GM13976 (cell line): ENCODE measurements at regions not wholly inside any gene's neighbourhood (a gene's known extent, or its start where the extent isn't known, plus 50 kb on each side); places are given as distances from the start of the nearest gene placed in this dataset.

ENCODE experiments used
- DNase-seq: peaks from one replicate; pipeline ENCODE4 v3.0.0; 2012; ENCODE audit warnings: low spot score
- CTCF ChIP-seq: IDR thresholded peaks from 2 replicates; pipeline ENCODE4 v1.5.1; 2012; ENCODE audit warnings: borderline replicate concordance, mild to moderate bottlenecking; ENCODE audit not compliant: insufficient read depth; ENCODE audit errors: extremely low read depth, missing control alignments, control extremely low read depth
- in situ Hi-C: fragments of 300-500 bp; cut with MboI; formaldehyde crosslinking; loops from one replicate; pipeline ENCODE4 v1.12.0; 2022; ENCODE audit warnings: low sequenced_read_pairs, mixed read lengths, inconsistent platforms; ENCODE audit not compliant: unreplicated experiment

DNA sequence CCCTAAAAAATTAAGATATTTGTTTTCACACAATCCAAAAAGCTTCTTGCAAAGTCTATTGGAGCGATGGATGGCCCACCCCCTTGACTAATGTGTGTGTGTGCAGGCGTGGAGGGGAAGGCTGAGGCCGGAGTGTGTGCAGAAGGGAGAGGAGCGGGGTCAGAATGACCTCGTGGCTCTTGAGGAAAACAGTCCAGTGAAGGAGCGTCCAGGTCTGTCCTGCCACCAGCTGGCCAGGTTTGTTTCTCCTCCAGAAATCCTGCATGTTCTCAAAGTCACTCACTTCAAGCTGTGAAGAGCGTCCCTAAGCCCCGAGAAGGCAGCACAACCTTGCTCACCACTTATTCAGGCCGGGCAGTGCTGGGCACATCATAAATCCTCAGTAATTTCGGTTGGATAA, 69.5 kb upstream of the SSX2IP start:
- in situ Hi-C loops = loop anchor here (25.0 kb wide), 2 partner anchors 622 to 847 kb away; partner anchors contain the start of gene PRKACB
- no peak for DNase-seq

DNA sequence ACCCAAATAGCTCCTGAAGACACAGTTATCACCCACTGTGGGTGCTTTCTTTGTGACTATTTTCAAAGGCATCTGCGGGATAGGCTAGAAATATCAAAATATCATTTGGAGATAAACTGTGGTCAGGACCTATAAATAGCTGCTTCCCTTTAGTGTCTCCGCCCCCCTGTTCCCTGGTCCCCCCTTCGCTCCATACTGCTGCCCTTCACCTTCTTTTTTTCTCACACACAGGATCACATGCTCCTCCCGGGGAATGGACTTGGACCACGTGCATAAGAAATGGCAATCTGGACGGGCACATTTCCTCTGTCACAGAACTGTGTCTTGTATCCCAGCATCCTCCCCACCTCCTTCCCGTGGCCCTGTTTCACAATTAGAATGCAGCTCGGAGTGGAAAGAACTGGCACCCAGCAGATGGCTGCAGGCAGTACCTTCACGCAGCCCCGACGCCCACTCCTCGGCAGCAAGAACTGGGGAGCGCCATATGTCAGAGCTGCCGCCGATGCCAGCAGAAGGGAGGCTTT, 68.8 kb upstream of the SSX2IP start:
- DNase-seq = no peak
- no peak for TF ChIP-seq CTCF
- in situ Hi-C loops = loop anchor here (25.0 kb wide), 2 partner anchors 622 to 847 kb away; partner anchors contain the start of gene PRKACB

More for the DNA sequence above, 69.5 kb upstream of the SSX2IP start:
- no peak for TF ChIP-seq CTCF

DNA sequence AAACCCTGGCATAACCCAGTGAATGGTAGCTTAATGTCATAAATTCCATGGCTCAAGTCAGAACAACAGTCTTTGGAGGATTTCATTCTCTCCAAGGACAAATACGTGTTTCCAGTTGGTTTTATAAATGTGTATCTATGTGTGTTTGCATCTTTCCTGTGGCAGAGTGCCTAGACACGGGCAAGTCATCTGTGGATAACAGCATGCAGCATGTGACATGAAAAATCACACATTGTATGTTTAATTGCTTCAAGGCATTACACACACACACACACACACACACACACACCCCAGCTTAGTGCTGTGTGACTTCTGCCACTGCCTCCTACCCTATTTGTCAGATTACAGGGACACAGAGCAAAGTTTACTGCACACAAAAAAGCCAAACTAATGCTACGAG, 68.2 kb upstream of the SSX2IP start:
- in situ Hi-C loops = loop anchor here (25.0 kb wide), 2 partner anchors 621 to 846 kb away; partner anchors contain the start of gene PRKACB
- TF ChIP-seq CTCF = no peak
- no peak for DNase-seq

- in situ Hi-C loops = loop anchor here (25.0 kb wide), 2 partner anchors 620 to 845 kb away; partner anchors contain the start of gene PRKACB
- no peak for TF ChIP-seq CTCF
- DNase-seq = no peak
Observed at GRCh38 chr1:84757301-84757700, 67.0 kb upstream of the SSX2IP start.

DNA sequence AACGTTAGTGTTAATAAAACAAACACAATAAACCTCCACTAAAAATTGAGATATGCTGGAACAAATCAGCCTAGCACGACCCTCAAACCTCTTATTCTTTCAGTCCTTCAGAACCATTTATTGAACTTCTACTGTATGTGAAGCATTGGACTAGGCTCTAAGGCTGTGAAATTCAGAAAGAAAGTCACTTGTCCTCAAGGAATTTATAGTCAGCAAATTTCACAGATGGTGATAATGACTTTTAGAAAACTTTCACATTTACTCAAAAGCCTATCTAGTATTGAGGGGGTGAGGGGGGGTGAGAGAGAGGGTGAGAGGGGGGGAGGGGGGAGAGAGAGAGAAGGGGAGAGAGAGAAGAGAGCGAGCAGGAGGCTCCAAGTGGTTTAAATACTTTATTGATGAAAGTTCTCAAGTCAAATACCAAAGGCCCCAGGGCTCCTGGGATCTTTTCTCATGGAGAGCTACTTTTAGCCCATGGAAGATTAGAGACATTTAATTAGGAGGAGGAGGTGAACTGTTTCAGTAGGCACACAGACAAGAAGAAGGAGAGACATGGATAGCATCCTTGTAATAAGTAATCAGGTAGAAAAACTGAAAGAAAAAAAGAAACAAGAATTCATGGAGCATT, 66.3 kb upstream of the SSX2IP start:
- in situ Hi-C loops = loop anchor here (25.0 kb wide), 2 partner anchors 619 to 844 kb away; partner anchors contain the start of gene PRKACB
- no peak for TF ChIP-seq CTCF
- no peak for DNase-seq

DNA sequence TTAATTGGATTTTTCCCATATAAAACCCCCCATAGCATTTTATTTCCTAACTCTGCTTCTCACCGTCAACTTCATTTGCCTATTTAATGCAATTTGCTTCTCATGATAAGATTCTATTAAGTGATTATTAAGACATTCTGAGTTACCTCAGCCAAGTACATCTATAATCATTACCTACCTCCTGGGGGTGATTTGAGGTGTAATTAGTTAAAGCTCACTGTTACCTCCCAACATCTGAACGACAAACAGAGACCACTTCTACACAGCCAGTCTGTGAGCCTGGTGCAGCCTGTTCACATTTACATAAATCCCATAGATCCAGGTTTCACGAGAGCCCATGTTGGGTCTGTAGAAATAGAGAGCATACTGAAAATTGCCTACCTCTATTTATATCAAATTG, 65.7 kb upstream of the SSX2IP start:
- DNase-seq = no peak
- in situ Hi-C loops = loop anchor here (25.0 kb wide), 2 partner anchors 619 to 844 kb away; partner anchors contain the start of gene PRKACB
- TF ChIP-seq CTCF = no peak
